ENCODE measurements at regions not wholly inside any gene's neighbourhood (a gene's known extent, or its start where the extent isn't known, plus 50 kb on each side); places are given as distances from the start of the nearest gene placed in this dataset.
"Not testable (repeated sequence)": the region's sequence is repeated elsewhere in the genome, so short reads cannot be mapped to it uniquely, and the experiment has no call there.

DNA sequence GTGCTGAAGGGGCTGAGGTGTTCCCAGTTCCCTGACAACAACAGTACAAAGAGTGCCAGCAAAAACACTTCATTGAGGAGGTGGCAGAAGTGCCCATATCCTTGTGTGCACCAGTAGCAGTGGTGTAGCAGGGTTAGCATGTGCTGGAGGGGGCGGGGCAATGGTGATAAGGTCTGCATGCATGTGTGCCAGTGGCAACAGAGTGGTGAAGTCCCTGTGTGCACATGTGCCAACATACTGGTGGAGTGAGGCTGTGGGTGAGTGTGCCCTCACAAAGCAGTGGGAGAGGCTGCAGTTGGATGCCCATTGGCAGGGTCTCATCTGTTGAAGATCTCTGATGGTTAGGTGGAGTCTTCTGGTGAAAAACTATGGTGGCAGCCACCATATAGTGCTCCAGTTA lies 994.6 kb downstream of the PCDH19 start:
- DNase-seq, result no peak

DNA sequence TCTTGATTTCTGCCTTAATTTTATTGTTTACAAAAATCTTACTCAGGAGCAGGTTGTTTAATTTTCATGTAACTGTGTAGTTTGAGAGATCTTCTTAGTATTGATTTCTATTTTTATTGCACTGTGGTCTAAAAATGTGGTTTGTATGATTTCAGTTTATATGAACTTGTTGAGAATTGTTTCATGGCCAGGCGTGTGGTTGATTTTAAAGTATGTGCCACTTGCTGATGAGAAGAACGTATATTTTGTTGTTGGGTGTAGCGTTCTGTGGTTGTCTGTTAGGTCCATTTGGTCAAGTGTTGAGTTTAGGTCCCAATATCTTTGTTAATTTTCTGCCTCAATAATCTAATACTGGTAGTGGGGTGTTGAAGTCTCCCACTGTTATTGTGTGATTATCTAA lies 996.8 kb downstream of the PCDH19 start:
- DNase-seq, result no peak

- DNase-seq, result no peak
These were observed 1011.5 kb downstream of the PCDH19 start for GRCh38 chrX:99398545-99398944.

GRCh38 chrX:99397879-99398278 lies 1012.2 kb downstream of the PCDH19 start:
- DNase-seq, result no peak

- DNase-seq, result no peak
These were observed 1015.6 kb downstream of the PCDH19 start for GRCh38 chrX:99394456-99394855.

DNA sequence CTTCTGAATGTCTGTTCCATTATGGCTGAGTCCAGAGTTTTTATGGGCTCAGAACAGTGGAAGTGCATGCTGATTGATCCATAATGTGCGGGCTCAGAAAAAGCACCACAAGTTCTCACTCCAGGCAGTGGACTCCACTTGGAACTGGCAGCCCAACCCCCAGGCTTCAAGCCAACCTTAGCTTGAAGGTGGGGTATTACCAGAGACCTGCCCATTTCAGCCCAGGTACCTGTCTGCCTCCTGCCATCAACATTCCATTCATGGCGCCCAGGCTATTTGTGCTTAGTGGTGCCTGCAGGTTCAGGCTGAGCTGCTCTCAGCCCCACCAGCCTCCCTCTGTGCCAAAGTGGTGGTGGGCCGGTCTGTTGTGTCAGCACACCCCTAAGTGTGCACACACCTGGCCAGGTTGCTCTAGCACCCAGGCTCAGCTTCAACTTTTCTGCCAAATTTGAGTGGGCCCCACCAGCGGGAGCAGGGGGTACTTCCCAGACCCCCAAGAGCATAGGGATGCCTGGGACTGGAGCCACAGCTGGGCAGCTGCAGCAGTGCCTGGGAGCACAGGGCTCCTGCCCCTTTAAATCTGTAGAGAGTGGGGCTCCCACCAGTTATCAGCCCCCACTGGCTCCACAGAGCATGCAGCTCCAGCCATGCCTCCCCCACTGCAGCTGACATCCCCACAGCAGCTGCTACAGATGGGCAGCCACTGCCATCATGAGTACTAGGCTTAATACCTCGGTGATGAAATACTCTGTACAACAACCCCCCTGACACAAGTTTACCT lies 1025.3 kb downstream of the PCDH19 start:
- no peak for DNase-seq

GRCh38 chrX:99383786-99384185 lies 1026.3 kb downstream of the PCDH19 start:
- no peak for DNase-seq

DNA sequence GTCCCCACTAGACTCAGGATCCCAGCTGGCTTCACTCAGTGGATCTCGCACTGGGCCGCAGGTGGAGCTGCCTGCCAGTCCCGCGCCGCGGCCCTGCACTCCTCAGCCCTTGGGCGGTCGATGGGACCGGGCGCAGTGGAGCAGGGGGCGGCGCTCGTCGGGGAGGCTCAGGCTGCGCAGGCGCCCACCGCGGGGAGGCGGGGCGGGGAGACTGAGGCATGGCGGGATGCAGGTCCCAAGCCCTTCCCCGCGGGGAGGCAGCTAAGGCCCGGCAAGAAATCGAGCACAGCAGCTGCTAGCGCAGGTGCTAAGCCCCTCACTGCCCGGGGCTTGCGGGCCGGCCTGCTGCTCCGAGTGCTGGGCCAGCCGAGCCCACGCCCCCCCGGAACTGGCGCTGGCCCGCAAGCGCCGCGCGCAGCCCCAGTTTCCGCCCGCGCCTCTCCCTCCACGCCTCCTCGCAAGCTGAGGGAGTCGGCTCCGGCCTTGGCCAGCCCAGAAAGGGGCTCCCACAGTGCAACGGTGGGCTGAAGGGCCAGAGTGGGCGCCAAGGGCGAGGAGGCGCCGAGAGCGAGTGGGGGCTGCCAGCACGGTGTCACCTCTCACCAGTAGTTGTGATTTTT lies 1038.0 kb downstream of the PCDH19 start:
- DNase-seq, result no peak

GRCh38 chrX:99353412-99353811 lies 1056.7 kb downstream of the PCDH19 start:
- no peak for DNase-seq

- peak in 1 of 58 donors; percentile 0 for DNase-seq
These were observed 1061.8 kb downstream of the PCDH19 start for GRCh38 chrX:99348256-99348655.

DNA sequence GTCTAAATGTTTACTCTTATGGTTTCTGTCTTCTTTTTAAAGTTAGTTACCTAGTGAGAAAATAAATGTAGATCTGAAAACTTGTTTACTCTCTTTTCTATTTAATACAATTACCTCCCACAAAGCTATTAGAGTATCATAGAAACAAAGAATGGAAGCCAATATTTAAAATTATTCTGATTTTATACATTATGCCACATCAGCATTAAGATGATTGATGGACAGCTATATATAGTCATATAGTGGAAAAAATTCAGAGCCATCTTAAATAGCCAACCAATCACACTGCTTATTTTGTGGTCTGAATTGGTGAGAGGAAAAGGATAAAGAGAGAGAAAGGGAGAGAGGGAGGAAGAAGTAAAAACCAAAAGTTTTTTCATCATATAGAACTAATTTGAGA lies 1101.8 kb downstream of the PCDH19 start:
- no peak for DNase-seq

GRCh38 chrX:99305573-99305972 lies 1104.5 kb downstream of the PCDH19 start:
- no peak for DNase-seq

DNA sequence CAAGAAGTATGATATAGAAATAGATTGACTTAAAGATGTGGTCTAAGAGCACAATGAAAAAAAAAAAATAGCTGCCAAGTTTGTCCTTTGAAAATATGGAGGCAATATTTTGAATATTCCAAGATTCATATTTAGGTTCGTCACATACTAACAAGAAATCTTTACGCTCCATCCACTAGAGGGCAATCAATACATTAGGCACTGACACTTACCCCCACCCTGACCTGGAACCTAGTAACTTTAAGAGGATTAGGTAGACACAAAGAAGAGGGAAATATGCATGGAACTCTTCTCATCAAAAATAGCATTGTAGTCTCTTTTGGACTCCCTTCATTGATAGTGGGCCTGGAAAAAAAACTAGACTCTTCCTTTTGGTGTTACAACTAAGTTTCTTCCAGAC lies 1108.1 kb downstream of the PCDH19 start:
- DNase-seq, result no peak

GRCh38 chrX:99271641-99272040 lies 1138.4 kb downstream of the PCDH19 start:
- DNase-seq, result no peak

GRCh38 chrX:99266255-99266654 lies 1143.8 kb downstream of the PCDH19 start:
- DNase-seq, result no peak

DNA sequence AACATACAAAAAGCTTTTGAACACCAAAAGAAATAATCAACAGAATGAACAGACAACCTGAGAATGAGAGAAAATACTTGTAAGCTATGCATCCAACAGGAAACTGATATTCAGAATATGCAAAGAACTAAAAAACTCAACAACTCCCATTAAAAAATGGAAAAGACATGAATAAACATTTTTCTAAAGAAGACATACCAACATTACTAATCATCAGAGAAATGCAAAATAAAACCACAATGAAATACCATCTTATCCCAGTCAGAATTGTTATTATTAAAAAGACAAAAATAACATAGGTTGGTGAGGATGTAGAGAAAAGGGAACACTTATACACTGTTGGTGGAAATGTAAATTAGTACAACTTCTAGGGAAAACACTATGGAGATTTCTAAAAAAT lies 1161.9 kb downstream of the PCDH19 start:
- DNase-seq, result no peak

DNA sequence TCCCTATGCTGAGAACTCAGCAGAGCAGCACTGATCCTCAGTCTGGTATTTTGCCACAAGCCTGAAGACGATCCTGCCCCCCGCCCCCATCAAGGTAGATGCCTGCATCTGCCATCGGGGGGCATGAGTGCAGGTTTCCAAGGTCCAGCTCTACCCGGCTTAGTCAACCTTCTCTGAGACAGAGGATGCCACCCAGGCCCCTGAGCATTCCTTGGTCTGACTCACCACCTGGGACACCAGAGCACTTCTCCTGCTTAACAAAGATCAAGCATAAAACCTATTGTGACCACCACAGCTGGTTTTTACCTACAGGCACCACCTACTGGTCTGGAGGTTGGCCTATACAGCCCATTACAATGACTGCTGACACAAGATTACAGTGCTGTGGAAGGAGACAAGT lies 1168.1 kb downstream of the PCDH19 start:
- DNase-seq, result no peak

DNA sequence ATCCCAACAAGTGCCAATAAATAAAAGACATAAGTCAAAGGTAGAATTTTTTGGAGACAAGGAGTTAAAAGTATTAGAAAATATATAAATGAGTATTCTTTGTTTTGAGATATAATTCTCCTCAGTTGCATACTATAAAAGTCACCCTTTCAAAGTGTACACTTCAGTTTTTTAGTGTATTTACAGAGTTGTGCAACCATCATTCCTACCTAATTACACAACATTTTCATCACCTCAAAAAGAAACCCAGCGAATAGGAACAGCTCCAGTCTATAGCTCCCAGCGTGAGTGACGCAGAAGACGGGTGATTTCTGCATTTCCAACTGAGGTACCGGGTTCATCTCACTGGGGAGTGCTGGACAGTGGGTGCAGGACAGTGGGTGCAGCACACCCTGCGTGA lies 1175.7 kb downstream of the PCDH19 start:
- DNase-seq, result not testable (repeated sequence)

GRCh38 chrX:99192421-99192820 lies 1217.7 kb downstream of the PCDH19 start:
- no peak for DNase-seq

GRCh38 chrX:99184153-99184552 lies 1225.9 kb downstream of the PCDH19 start:
- no peak for DNase-seq

DNA sequence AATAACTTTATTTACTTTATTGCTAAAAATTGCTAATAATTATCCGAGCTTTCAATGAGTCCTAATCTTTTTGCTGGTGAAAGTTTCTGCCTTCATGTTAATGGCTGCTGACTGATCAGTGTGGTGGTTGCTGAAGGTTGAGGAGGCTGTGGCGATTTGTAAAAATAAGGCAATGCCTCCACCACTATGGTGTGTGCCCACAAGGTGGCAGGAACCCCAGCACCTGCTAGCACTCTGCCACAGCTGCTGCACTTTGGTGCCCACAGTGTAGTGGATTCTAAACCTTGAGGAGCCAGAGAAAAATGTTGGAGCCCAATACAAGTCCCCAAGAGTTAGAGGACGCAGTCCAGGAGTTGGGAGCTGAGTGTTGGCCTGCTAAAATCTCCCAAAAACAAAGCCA lies 1237.1 kb downstream of the PCDH19 start:
- no peak for DNase-seq

- no peak for DNase-seq
These were observed 1267.3 kb downstream of the PCDH19 start for GRCh38 chrX:99142745-99143144.

GRCh38 chrX:99137488-99137887 lies 1272.6 kb downstream of the PCDH19 start:
- no peak for DNase-seq

Measured in anterior cingulate cortex (tissue), 58 donors.